HG03135 (cell line): ENCODE measurements at regions not wholly inside any gene's neighbourhood (a gene's known extent, or its start where the extent isn't known, plus 50 kb on each side); places are given as distances from the start of the nearest gene placed in this dataset.
"Not testable (repeated sequence)": the region's sequence is repeated elsewhere in the genome, so short reads cannot be mapped to it uniquely, and the experiment has no call there.

Experiments used
- ATAC-seq: cut with Tn5 transposase; IDR thresholded peaks from one replicate; pipeline ENCODE4 v1.9.1; 2021; ENCODE audit warnings: mild to moderate bottlenecking, moderate library complexity; ENCODE audit not compliant: unreplicated experiment

- ATAC-seq, result no peak
Measured at GRCh38 chr6:14216946-14217684, 99.5 kb downstream of the CD83 start.

- no peak for ATAC-seq
Measured at GRCh38 chr6:14217728-14218518, 100.4 kb downstream of the CD83 start.

- no peak for ATAC-seq
Measured at GRCh38 chr6:14218519-14218800, 100.9 kb downstream of the CD83 start.

- no peak for ATAC-seq
Measured at GRCh38 chr6:14221564-14222279, 104.2 kb downstream of the CD83 start.

- no peak for ATAC-seq
Measured at GRCh38 chr6:14222956-14223355, 105.4 kb downstream of the CD83 start.

GRCh38 chr6:14224359-14225103 lies 107.0 kb downstream of the CD83 start:
- ATAC-seq, result peak; percentile 62

- ATAC-seq, result no peak
Measured at GRCh38 chr6:14226051-14226660, 108.6 kb downstream of the CD83 start.

GRCh38 chr6:14228571-14228970 lies 111.0 kb downstream of the CD83 start:
- no peak for ATAC-seq

- no peak for ATAC-seq
Measured at GRCh38 chr6:14231071-14231483, 113.5 kb downstream of the CD83 start.

GRCh38 chr6:14231501-14232280 lies 114.1 kb downstream of the CD83 start:
- ATAC-seq, result no peak

GRCh38 chr6:14232889-14233288 lies 115.3 kb downstream of the CD83 start:
- no peak for ATAC-seq

GRCh38 chr6:14235653-14236356 lies 118.2 kb downstream of the CD83 start:
- no peak for ATAC-seq

- ATAC-seq, result no peak
Measured at GRCh38 chr6:14239097-14239496, 121.5 kb downstream of the CD83 start.

GRCh38 chr6:14240411-14241166 lies 123.0 kb downstream of the CD83 start:
- ATAC-seq, result no peak

GRCh38 chr6:14241255-14242070 lies 123.9 kb downstream of the CD83 start:
- ATAC-seq, result no peak

- not testable (repeated sequence) for ATAC-seq
Measured at GRCh38 chr6:14242912-14243311, 125.3 kb downstream of the CD83 start.

GRCh38 chr6:14243597-14243996 lies 126.0 kb downstream of the CD83 start:
- ATAC-seq, result no peak

GRCh38 chr6:14246876-14247275 lies 129.3 kb downstream of the CD83 start:
- ATAC-seq, result no peak
